ENCODE measurements at regions not wholly inside any gene's neighbourhood (a gene's known extent, or its start where the extent isn't known, plus 50 kb on each side); places are given as distances from the start of the nearest gene placed in this dataset.

- Histone ChIP-seq H3K9me3 (replicated peaks; ENCODE audit: control insufficient read depth, insufficient read depth, low read length) (no peaks in the 10 kb centered on the region), H4K20me1 (replicated peaks; ENCODE audit: control insufficient read depth, extremely low read depth, insufficient read depth, low read length) (no peaks in the 10 kb centered on the region), H3K27ac (ENCODE audit: insufficient read depth, low read depth, low read length) (no peak overlapping the region), H3K4me2 (ENCODE audit: insufficient read depth, low read length) (no peak overlapping the region), H3K79me2 (ENCODE audit: control insufficient read depth, insufficient read depth, low read length) (no peaks in the 10 kb centered on the region), H3K9ac (replicated peaks; ENCODE audit: extremely low read depth, insufficient read depth, low read length) (no peak overlapping the region), H3K36me3 (ENCODE audit: control insufficient read depth in 2 of 2, extremely low read depth in 1 of 2, insufficient read depth in 2 of 2, low read length in 2 of 2) (no peaks in the 10 kb centered on the region), H3K4me1 (ENCODE audit: control insufficient read depth, extremely low read depth, insufficient read depth, low read length) (no peaks in the 10 kb centered on the region), H3K27me3 (ENCODE audit: control insufficient read depth in 2 of 2, insufficient read depth in 2 of 2, low read length in 2 of 2) (no peaks in the 10 kb centered on the region), H2AFZ (ENCODE audit: low read depth, low read length) (no peak overlapping the region), H3K9me1 (replicated peaks; ENCODE audit: control insufficient read depth, extremely low read depth, insufficient read depth, low read length) (no peaks in the 10 kb centered on the region), H3K4me3 (replicated peaks in 1 of 3; ENCODE audit: insufficient read depth in 1 of 3, low read depth in 1 of 3, low read length in 3 of 3) (no peak overlapping the region)
- intact Hi-C loops (cut with micrococcal nuclease) = no loop called here
- no peak for FAIRE-seq
- dilution Hi-C loops (cut with MboI; ENCODE audit: extremely low pct_ligation_motif_present, low sequenced_read_pairs) = no loop called here
- DNase-seq (ENCODE audit: low read depth, low spot score) = no peak
- BruUV-seq (replicated peaks) = no TSS peak
- ChIA-PET CTCF (no interaction called here), POLR2A (no interaction called here)
- no peak for TF ChIP-seq FOS (IDR thresholded peaks at IDR 0.05; ENCODE audit: borderline replicate concordance, insufficient read depth, low read length)
- TF ChIP-seq JUN (IDR thresholded peaks at IDR 0.05; ENCODE audit: borderline replicate concordance, insufficient read depth, insufficient read length, low read depth) = no peak
- no peak for TF ChIP-seq POLR2AphosphoS5 (IDR thresholded peaks at IDR 0.05; ENCODE audit: insufficient read depth, low read depth, low read length)
- no peak for TF ChIP-seq CTCF (IDR thresholded peaks at IDR 0.05; ENCODE audit: extremely low read depth in 1 of 2, insufficient read depth in 1 of 2, low read depth in 1 of 2, low read length in 2 of 2)
- no peak for TF ChIP-seq GATA2 (IDR thresholded peaks at IDR 0.05; ENCODE audit: insufficient read depth, insufficient read length, low read depth, low read length)
- no peak for TF ChIP-seq EZH2 (IDR thresholded peaks at IDR 0.05; ENCODE audit: borderline replicate concordance, low read depth, low read length, severe bottlenecking)
- no peak for TF ChIP-seq MAX (IDR thresholded peaks at IDR 0.05; ENCODE audit: insufficient read depth, insufficient read length)
- no peak for TF ChIP-seq MYC (IDR thresholded peaks at IDR 0.05; ENCODE audit: low read depth, low read length)
These were observed 92.0 kb downstream of the C13orf42 start for GRCh38 chr13:51019026-51019425.
